ENCODE measurements at regions not wholly inside any gene's neighbourhood (a gene's known extent, or its start where the extent isn't known, plus 50 kb on each side); places are given as distances from the start of the nearest gene placed in this dataset.
"Not testable (repeated sequence)": the region's sequence is repeated elsewhere in the genome, so short reads cannot be mapped to it uniquely, and the experiment has no call there.

GRCh38 chr2:172259827-172260226 lies 157.1 kb upstream of the DLX2 start:
- no peak for DNase-seq (ENCODE audit: low spot score)

- DNase-seq (ENCODE audit: low spot score) = no peak
Observed at GRCh38 chr2:172260336-172260735, 157.6 kb upstream of the DLX2 start.

GRCh38 chr2:172261292-172261691 lies 158.6 kb upstream of the DLX2 start:
- no peak for DNase-seq (ENCODE audit: low spot score)

GRCh38 chr2:172262486-172262885 lies 159.8 kb upstream of the DLX2 start:
- no peak for DNase-seq (ENCODE audit: low spot score)

GRCh38 chr2:172264820-172265219 lies 162.1 kb upstream of the DLX2 start:
- not testable (repeated sequence) for DNase-seq (ENCODE audit: low spot score)

GRCh38 chr2:172269507-172270244 lies 157.7 kb upstream of the ITGA6 start:
- not testable (repeated sequence) for DNase-seq (ENCODE audit: low spot score)

- DNase-seq (ENCODE audit: low spot score) = no peak
Observed at GRCh38 chr2:172270278-172271079, 156.9 kb upstream of the ITGA6 start.

- DNase-seq (ENCODE audit: low spot score) = no peak
Observed at GRCh38 chr2:172273910-172274571, 153.3 kb upstream of the ITGA6 start.

- DNase-seq (ENCODE audit: low spot score) = no peak
Observed at GRCh38 chr2:172275239-172275638, 152.1 kb upstream of the ITGA6 start.

- DNase-seq (ENCODE audit: low spot score) = no peak
Observed at GRCh38 chr2:172276961-172277360, 150.4 kb upstream of the ITGA6 start.

GRCh38 chr2:172278667-172279066 lies 148.7 kb upstream of the ITGA6 start:
- peak; percentile 83 for DNase-seq (ENCODE audit: low spot score)

- DNase-seq (ENCODE audit: low spot score) = no peak
Observed at GRCh38 chr2:172279214-172279613, 148.2 kb upstream of the ITGA6 start.

GRCh38 chr2:172279813-172280212 lies 147.6 kb upstream of the ITGA6 start:
- DNase-seq (ENCODE audit: low spot score) = no peak

- DNase-seq (ENCODE audit: low spot score) = no peak
Observed at GRCh38 chr2:172280571-172281361, 146.6 kb upstream of the ITGA6 start.

GRCh38 chr2:172281648-172282570 lies 145.5 kb upstream of the ITGA6 start:
- DNase-seq (ENCODE audit: low spot score) = peak; percentile 77

GRCh38 chr2:172282944-172283343 lies 144.4 kb upstream of the ITGA6 start:
- DNase-seq (ENCODE audit: low spot score) = peak; percentile 85

GRCh38 chr2:172283476-172283875 lies 143.9 kb upstream of the ITGA6 start:
- DNase-seq (ENCODE audit: low spot score) = no peak

GRCh38 chr2:172284209-172284608 lies 143.2 kb upstream of the ITGA6 start:
- DNase-seq (ENCODE audit: low spot score) = no peak

- peak; percentile 71 for DNase-seq (ENCODE audit: low spot score)
Observed at GRCh38 chr2:172285010-172285621, 142.3 kb upstream of the ITGA6 start.

GRCh38 chr2:172285760-172286159 lies 141.6 kb upstream of the ITGA6 start:
- no peak for DNase-seq (ENCODE audit: low spot score)
